Spleen (tissue), 11 donors: ENCODE measurements at regions not wholly inside any gene's neighbourhood (a gene's known extent, or its start where the extent isn't known, plus 50 kb on each side); places are given as distances from the start of the nearest gene placed in this dataset.

Source experiments
- DNase-seq: peaks from one replicate; pipeline ENCODE4 v3.0.0-alpha.2; 2020
- H3K27ac ChIP-seq, 8 donors: fragments of 200-600 bp; sonication (generic) in 7 of 8; 1 replicate in 4 of 8; 2 replicates in 4 of 8; pipeline versions ENCODE4 v1.5.0 to v1.8.0; 2016 to 2021; ENCODE audit warnings: inconsistent platforms in 4 of 8, mild to moderate bottlenecking in 4 of 8, moderate library complexity in 1 of 8
- H3K27me3 ChIP-seq, 7 donors: fragments of 200-600 bp; sonication (generic) in 6 of 7; replicated peaks in 1 of 7; 1 replicate in 4 of 7; 2 replicates in 3 of 7; pipeline versions ENCODE4 v1.5.0 to v1.8.0; 2016 to 2021; ENCODE audit warnings: inconsistent platforms in 3 of 7, mild to moderate bottlenecking in 1 of 7
- H3K36me3 ChIP-seq, 6 donors: fragments of 200-600 bp; sonication (generic) in 5 of 6; 1 replicate in 4 of 6; 2 replicates in 2 of 6; pipeline versions ENCODE4 v1.5.0 to v1.8.0; 2016 to 2021; ENCODE audit warnings: inconsistent platforms in 2 of 6
- H3K4me1 ChIP-seq, 6 donors: fragments of 200-600 bp; sonication (generic) in 5 of 6; 1 replicate in 3 of 6; 2 replicates in 3 of 6; pipeline versions ENCODE4 v1.5.0 to v1.8.0; 2016 to 2021; ENCODE audit warnings: inconsistent platforms in 3 of 6
- H3K4me3 ChIP-seq, 8 donors: fragments of 200-600 bp; sonication (generic) in 7 of 8; 1 replicate in 4 of 8; 2 replicates in 4 of 8; pipeline versions ENCODE4 v1.5.0 to v1.8.0; 2016 to 2021; ENCODE audit warnings: inconsistent platforms in 4 of 8, mild to moderate bottlenecking in 4 of 8, moderate library complexity in 2 of 8
- H3K9me3 ChIP-seq, 8 donors: fragments of 200-600 bp; sonication (generic) in 7 of 8; 1 replicate in 4 of 8; 2 replicates in 4 of 8; pipeline versions ENCODE4 v1.5.0 to v1.8.0; 2016 to 2021; ENCODE audit warnings: inconsistent platforms in 4 of 8
- POLR2A ChIP-seq, 3 donors: fragments of 450-650 bp; IDR thresholded peaks; one replicate each; pipeline ENCODE4 v1.5.1; 2017; ENCODE audit warnings: antibody characterized with exemption in 3 of 3, mild to moderate bottlenecking in 1 of 3
- POLR2AphosphoS5 ChIP-seq, 3 donors: sonication (generic); formaldehyde crosslinking; IDR thresholded peaks; one replicate each; pipeline ENCODE4 v1.5.1; 2017; ENCODE audit warnings: antibody characterized with exemption in 3 of 3
- WGBS, 5 donors: extraction: QIAGEN DNeasy Blood & Tissue Kit in 3 of 5; methylation state at CpG; one replicate each; pipeline versions ENCODE4 v1.1.5 to v1.1.7; 2013 to 2018; 5-methylcytosine and 5-hydroxymethylcytosine counted together
- intact Hi-C: fragments of 100-400 bp; cut with DNase I; formaldehyde crosslinking; loops from one replicate; pipeline ENCODE4 v1.15.0; 2023; ENCODE audit warnings: low total_unique reads
- TF ChIP-seq, protein P1 (sequence below), 11 experiments: fragments of 200-600 bp in 7 of 11; fragments of 450-650 bp in 4 of 11; sonication (generic) in 4 of 11; IDR thresholded peaks in 8 of 11; conservative IDR thresholded peaks in 3 of 11; 1 replicate in 7 of 11; 2 replicates in 4 of 11; pipeline versions ENCODE4 v1.4.0 to v1.8.0; 2016 to 2021; ENCODE audit warnings: antibody characterized with exemption in 11 of 11, inconsistent platforms in 4 of 11, mild to moderate bottlenecking in 1 of 11
- donor health status: healthy with polysubstance abuse.
- donor health status: DM: no; HTN: no; CAD: no; lungs with moderate emphysema.
- donor health status: DM: no; HTN: no; CAD: no.
- donor health status: Bipolar disorder and iron deficiency.
- donor health status: healthy.
- donor health status: DM: no; HTN: no; CAD: no.
- donor health status: DM: yes; HTN: yes; CAD: no.

DNA sequence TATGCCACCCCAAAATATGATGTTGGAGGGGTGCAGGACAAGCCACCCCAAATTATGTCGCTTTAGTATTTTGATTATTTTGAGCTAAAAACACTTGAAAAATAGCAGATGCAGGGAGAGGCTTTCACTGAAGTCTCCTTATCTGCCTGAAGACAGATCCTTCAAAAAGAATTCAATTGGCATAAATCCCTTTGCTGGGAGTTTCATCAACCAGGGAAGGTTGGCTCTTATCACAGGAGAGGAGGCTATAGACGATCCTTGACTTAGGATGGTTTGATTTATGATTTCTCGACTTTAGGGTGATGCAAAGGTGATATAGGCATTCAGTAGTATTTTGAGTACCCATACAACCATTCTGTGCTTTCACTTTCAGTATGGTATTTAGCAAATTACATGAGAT is 97.8 kb upstream of the CAMK1G start:
- 71 to 87% (median 80%) methylated on average over 3 of the region's 3 CpGs for WGBS, 5 donors
- H3K4me1 ChIP-seq: no peaks in the 10 kb centered on the region
- H3K4me3 ChIP-seq: no peak overlapping the region
- no peak for DNase-seq
- no peaks in the 10 kb centered on the region for H3K27me3 ChIP-seq
- H3K27ac ChIP-seq: no peak overlapping the region
- TF ChIP-seq POLR2A (IDR thresholded peaks at IDR 0.05) (no peak), POLR2AphosphoS5 (IDR thresholded peaks at IDR 0.05) (no peak)
- TF ChIP-seq, protein P1, sequence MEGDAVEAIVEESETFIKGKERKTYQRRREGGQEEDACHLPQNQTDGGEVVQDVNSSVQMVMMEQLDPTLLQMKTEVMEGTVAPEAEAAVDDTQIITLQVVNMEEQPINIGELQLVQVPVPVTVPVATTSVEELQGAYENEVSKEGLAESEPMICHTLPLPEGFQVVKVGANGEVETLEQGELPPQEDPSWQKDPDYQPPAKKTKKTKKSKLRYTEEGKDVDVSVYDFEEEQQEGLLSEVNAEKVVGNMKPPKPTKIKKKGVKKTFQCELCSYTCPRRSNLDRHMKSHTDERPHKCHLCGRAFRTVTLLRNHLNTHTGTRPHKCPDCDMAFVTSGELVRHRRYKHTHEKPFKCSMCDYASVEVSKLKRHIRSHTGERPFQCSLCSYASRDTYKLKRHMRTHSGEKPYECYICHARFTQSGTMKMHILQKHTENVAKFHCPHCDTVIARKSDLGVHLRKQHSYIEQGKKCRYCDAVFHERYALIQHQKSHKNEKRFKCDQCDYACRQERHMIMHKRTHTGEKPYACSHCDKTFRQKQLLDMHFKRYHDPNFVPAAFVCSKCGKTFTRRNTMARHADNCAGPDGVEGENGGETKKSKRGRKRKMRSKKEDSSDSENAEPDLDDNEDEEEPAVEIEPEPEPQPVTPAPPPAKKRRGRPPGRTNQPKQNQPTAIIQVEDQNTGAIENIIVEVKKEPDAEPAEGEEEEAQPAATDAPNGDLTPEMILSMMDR (IDR thresholded peaks at IDR 0.05 in 8 of 11, conservative IDR thresholded peaks at IDR 0.05 in 3 of 11): no peak
- intact Hi-C loops: no loop called here
- no peaks in the 10 kb centered on the region for H3K36me3 ChIP-seq
- no peaks in the 10 kb centered on the region for H3K9me3 ChIP-seq

DNA sequence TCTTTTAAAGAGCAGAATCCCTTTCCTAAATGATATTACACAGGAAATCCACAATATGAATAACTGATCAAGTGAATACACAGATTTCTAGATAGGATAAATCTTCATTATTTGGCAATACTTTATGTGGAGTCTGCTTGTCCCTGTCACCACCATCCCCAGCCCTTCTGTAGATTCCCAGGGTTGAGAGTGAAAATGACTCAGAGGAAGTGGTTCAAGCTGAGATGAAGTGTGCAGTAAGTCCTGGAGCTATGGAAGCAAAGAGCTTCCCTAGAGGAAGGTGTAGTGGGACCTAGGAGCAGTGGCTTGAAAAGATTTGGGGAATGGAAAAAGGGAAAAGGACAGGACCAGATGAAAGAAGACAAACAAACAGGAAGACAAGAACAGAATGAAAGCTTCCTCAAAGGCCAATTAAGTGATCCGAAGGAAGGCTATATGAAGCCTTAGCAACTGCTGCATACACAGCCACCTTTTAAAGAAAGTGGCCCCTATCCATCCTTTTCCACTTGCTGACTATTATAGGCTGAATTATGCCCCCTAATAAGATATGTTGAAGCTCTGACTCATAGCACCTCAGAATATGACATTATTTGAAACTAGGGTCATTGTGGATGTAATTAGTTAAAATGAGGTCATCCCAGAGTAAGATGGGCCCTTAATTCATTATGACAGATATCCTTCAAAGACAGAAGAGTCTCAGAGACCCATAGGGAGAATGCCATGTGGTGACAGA is 96.5 kb upstream of the CAMK1G start:
- no peaks in the 10 kb centered on the region for H3K36me3 ChIP-seq
- intact Hi-C loops: no loop called here

DNA sequence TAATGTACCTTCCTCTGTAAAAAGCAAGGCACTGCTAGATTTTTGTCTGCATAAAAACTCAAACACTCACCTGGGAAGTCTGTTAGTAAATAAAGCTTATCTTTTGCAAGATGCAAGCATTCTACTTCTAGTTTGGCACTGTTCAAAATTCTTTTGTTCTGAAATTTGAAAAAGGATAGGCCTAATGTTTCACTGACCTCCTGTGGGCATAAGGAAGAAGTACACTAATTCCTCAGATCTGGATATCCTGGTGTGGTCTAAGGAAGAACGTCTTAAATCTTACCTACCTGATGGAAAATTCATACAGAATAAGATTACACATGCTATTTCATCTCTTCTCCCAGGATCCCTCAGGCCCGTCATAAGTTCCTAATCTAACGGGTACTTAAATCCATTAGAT is 93.5 kb upstream of the CAMK1G start:
- H3K27ac ChIP-seq: no peak overlapping the region

More for the DNA sequence above, 96.5 kb upstream of the CAMK1G start:
- Histone ChIP-seq H3K9me3 (no peaks in the 10 kb centered on the region), H3K4me3 (no peak overlapping the region), H3K4me1 (no peaks in the 10 kb centered on the region), H3K27ac (no peak overlapping the region), H3K27me3 (no peaks in the 10 kb centered on the region)
- DNase-seq: no peak
- 82 to 96% (median 89%) methylated on average over 1 of the region's 1 CpG for WGBS, 5 donors
- TF ChIP-seq POLR2AphosphoS5 (IDR thresholded peaks at IDR 0.05) (no peak), POLR2A (IDR thresholded peaks at IDR 0.05) (no peak)
- TF ChIP-seq, protein P1 (IDR thresholded peaks at IDR 0.05 in 8 of 11, conservative IDR thresholded peaks at IDR 0.05 in 3 of 11): no peak

DNA sequence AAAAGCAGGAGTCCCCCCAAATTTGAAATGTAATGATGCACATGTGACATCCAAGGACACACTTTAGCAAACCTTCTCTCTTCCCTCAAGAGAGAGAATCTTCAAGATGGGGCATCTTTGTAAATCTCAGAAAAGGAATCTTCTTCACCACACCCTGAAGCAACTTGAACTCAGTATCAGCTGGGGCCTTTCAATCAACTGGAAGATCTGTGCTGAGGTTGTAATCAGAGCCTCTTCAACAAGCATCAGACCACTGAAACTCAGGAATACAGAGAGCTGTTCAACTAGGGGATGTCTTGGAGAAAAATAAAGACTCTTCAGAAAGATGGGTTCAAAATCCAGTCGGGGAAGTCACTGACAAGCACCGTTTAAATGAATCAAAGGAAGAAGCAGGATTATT is 92.5 kb upstream of the CAMK1G start:
- Histone ChIP-seq H3K36me3 (no peaks in the 10 kb centered on the region), H3K27me3 (no peaks in the 10 kb centered on the region), H3K27ac (no peak overlapping the region), H3K4me1 (peaks cover 0 to 4% (median 0%) of the 10 kb centered on the region in 6 donors), H3K9me3 (peaks cover 0 to 12% (median 8%) of the 10 kb centered on the region in 8 donors), H3K4me3 (no peak overlapping the region)
- intact Hi-C loops: no loop called here
- DNase-seq: no peak
- WGBS, 5 donors: 77 to 95% (median 87%) methylated on average over 2 of the region's 2 CpGs
- TF ChIP-seq POLR2A (IDR thresholded peaks at IDR 0.05): no peak
- TF ChIP-seq POLR2AphosphoS5 (IDR thresholded peaks at IDR 0.05): no peak
- TF ChIP-seq, protein P1 (IDR thresholded peaks at IDR 0.05 in 8 of 11, conservative IDR thresholded peaks at IDR 0.05 in 3 of 11): no peak

More for the DNA sequence above, 93.5 kb upstream of the CAMK1G start:
- H3K27me3 ChIP-seq: no peaks in the 10 kb centered on the region
- H3K4me3 ChIP-seq: no peak overlapping the region
- peaks cover 0 to 2% (median under 1%) of the 10 kb centered on the region in 8 donors for H3K9me3 ChIP-seq
- no peaks in the 10 kb centered on the region for H3K36me3 ChIP-seq
- intact Hi-C loops: no loop called here
- WGBS, 5 donors: 71 to 87% (median 77%) methylated on average over 3 of the region's 3 CpGs
- no peak for DNase-seq
- TF ChIP-seq POLR2A (IDR thresholded peaks at IDR 0.05): no peak
- TF ChIP-seq, protein P1 (IDR thresholded peaks at IDR 0.05 in 8 of 11, conservative IDR thresholded peaks at IDR 0.05 in 3 of 11): no peak
- TF ChIP-seq POLR2AphosphoS5 (IDR thresholded peaks at IDR 0.05): no peak
- peaks cover 0 to 4% (median 0%) of the 10 kb centered on the region in 6 donors for H3K4me1 ChIP-seq
